ENCODE measurements at regions not wholly inside any gene's neighbourhood (a gene's known extent, or its start where the extent isn't known, plus 50 kb on each side); places are given as distances from the start of the nearest gene placed in this dataset.
"Not testable (repeated sequence)": the region's sequence is repeated elsewhere in the genome, so short reads cannot be mapped to it uniquely, and the experiment has no call there.

GRCh38 chr1:163633366-163633765, 311.6 kb downstream of the NUF2 start:
- Histone ChIP-seq H3K9ac (ENCODE audit: low read length) (no peak overlapping the region), H3K9me3 (ENCODE audit: low read length) (peaks cover 6% of the 10 kb centered on the region), H3K27me3 (ENCODE audit: insufficient read depth, low read depth, low read length) (no peaks in the 10 kb centered on the region), H3K36me3 (ENCODE audit: insufficient read depth, low read length) (no peaks in the 10 kb centered on the region), H2AFZ (ENCODE audit: low read depth, low read length) (no peak overlapping the region), H4K20me1 (ENCODE audit: insufficient read depth) (no peaks in the 10 kb centered on the region), H3K9me2 (ENCODE audit: insufficient read depth, low read length) (no peaks in the 10 kb centered on the region), H3F3A (ENCODE audit: insufficient read depth, low read length, poor library complexity, severe bottlenecking) (no peaks in the 10 kb centered on the region), H3K4me3 (ENCODE audit: low read length) (no peak overlapping the region), H3K4me2 (ENCODE audit: low read length) (no peak overlapping the region), H3K79me2 (replicated peaks; ENCODE audit: insufficient read depth, low read length) (no peaks in the 10 kb centered on the region), H3K27ac (ENCODE audit: low read length) (no peak overlapping the region)
- TF ChIP-seq MXI1 (conservative IDR thresholded peaks at IDR 0.05; ENCODE audit: poor library complexity, severe bottlenecking) = no peak
- no peak for TF ChIP-seq EP300 (conservative IDR thresholded peaks at IDR 0.05; ENCODE audit: poor library complexity, severe bottlenecking)
- TF ChIP-seq, protein P1, sequence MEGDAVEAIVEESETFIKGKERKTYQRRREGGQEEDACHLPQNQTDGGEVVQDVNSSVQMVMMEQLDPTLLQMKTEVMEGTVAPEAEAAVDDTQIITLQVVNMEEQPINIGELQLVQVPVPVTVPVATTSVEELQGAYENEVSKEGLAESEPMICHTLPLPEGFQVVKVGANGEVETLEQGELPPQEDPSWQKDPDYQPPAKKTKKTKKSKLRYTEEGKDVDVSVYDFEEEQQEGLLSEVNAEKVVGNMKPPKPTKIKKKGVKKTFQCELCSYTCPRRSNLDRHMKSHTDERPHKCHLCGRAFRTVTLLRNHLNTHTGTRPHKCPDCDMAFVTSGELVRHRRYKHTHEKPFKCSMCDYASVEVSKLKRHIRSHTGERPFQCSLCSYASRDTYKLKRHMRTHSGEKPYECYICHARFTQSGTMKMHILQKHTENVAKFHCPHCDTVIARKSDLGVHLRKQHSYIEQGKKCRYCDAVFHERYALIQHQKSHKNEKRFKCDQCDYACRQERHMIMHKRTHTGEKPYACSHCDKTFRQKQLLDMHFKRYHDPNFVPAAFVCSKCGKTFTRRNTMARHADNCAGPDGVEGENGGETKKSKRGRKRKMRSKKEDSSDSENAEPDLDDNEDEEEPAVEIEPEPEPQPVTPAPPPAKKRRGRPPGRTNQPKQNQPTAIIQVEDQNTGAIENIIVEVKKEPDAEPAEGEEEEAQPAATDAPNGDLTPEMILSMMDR (IDR thresholded peaks at IDR 0.05; ENCODE audit: poor library complexity, severe bottlenecking) = no peak
- no peak for TF ChIP-seq REST (IDR thresholded peaks at IDR 0.05; ENCODE audit: borderline replicate concordance)
- no peak for TF ChIP-seq TAF1 (IDR thresholded peaks at IDR 0.05; ENCODE audit: low read depth)
- TF ChIP-seq RAD21 (conservative IDR thresholded peaks at IDR 0.05) = no peak
- TF ChIP-seq POLR2AphosphoS5 (IDR thresholded peaks at IDR 0.05) = no peak
- no peak for TF ChIP-seq SMC3 (conservative IDR thresholded peaks at IDR 0.05; ENCODE audit: poor library complexity)
- TF ChIP-seq EZH2 (IDR thresholded peaks at IDR 0.05; ENCODE audit: borderline replicate concordance, insufficient read depth, low read length, poor library complexity, severe bottlenecking) = no peak

DNA sequence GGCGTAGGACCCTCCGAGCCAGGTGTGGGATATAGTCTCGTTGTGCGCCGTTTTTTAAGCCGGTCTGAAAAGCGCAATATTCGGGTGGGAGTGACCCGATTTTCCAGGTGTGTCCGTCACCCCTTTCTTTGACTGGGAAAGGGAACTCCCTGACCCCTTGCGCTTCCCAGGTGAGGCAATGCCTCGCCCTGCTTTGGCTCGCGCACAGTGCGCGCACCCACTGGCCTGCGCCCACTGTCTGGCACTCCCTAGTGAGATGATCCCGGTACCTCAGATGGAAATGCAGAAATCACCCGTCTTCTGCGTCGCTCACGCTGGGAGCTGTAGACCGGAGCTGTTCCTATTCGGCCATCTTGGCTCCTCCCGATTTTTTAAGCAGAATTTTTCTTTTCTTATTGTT, 323.9 kb downstream of the NUF2 start:
- H4K20me1 ChIP-seq (ENCODE audit: insufficient read depth); H3K27me3 ChIP-seq (ENCODE audit: insufficient read depth, low read depth, low read length); H3K9me2 ChIP-seq (ENCODE audit: insufficient read depth, low read length); H3F3A ChIP-seq (ENCODE audit: insufficient read depth, low read length, poor library complexity, severe bottlenecking); H2AFZ ChIP-seq (ENCODE audit: low read depth, low read length); H3K4me3 ChIP-seq (ENCODE audit: low read length); H3K36me3 ChIP-seq (ENCODE audit: insufficient read depth, low read length); H3K79me2 ChIP-seq (replicated peaks; ENCODE audit: insufficient read depth, low read length); H3K9me3 ChIP-seq (ENCODE audit: low read length); H3K27ac ChIP-seq (ENCODE audit: low read length); H3K4me2 ChIP-seq (ENCODE audit: low read length); H3K9ac ChIP-seq (ENCODE audit: low read length): not testable (repeated sequence)

DNA sequence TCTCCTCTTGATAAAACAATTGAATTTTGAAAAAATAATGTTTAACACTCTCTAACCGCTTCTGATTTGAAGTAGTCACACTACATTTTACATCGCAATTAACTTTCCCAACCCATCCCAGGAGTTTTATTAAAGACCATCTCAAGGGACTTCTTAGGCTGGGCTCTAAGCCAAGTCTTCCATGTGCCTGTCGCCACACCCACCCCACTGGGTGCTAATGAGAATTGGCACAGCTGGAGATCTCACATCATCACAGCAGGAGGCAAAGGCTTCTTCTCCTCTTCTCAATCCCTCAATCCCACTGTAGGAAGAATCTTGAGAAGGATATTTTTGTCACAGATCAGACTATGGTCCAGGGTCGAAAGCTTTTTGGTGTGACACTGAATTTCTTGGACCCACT, 328.9 kb downstream of the NUF2 start:
- no peaks in the 10 kb centered on the region for H3K79me2 ChIP-seq (replicated peaks; ENCODE audit: insufficient read depth, low read length)
- H3K27ac ChIP-seq (ENCODE audit: low read length) = no peak overlapping the region
- H3F3A ChIP-seq (ENCODE audit: insufficient read depth, low read length, poor library complexity, severe bottlenecking) = no peaks in the 10 kb centered on the region
- no peaks in the 10 kb centered on the region for H3K27me3 ChIP-seq (ENCODE audit: insufficient read depth, low read depth, low read length)
- no peak overlapping the region for H3K9ac ChIP-seq (ENCODE audit: low read length)
- H3K36me3 ChIP-seq (ENCODE audit: insufficient read depth, low read length) = no peaks in the 10 kb centered on the region
- TF ChIP-seq, protein P1 (IDR thresholded peaks at IDR 0.05; ENCODE audit: poor library complexity, severe bottlenecking) = no peak
- TF ChIP-seq TAF1 (IDR thresholded peaks at IDR 0.05; ENCODE audit: low read depth) = no peak
- TF ChIP-seq RAD21 (conservative IDR thresholded peaks at IDR 0.05) = no peak
- TF ChIP-seq EP300 (conservative IDR thresholded peaks at IDR 0.05; ENCODE audit: poor library complexity, severe bottlenecking) = no peak
- TF ChIP-seq REST (IDR thresholded peaks at IDR 0.05; ENCODE audit: borderline replicate concordance) = no peak
- no peak for TF ChIP-seq POLR2AphosphoS5 (IDR thresholded peaks at IDR 0.05)
- no peak for TF ChIP-seq MXI1 (conservative IDR thresholded peaks at IDR 0.05; ENCODE audit: poor library complexity, severe bottlenecking)
- no peak for TF ChIP-seq SMC3 (conservative IDR thresholded peaks at IDR 0.05; ENCODE audit: poor library complexity)
- TF ChIP-seq EZH2 (IDR thresholded peaks at IDR 0.05; ENCODE audit: borderline replicate concordance, insufficient read depth, low read length, poor library complexity, severe bottlenecking) = no peak
- no peak overlapping the region for H3K4me3 ChIP-seq (ENCODE audit: low read length)
- no peak overlapping the region for H2AFZ ChIP-seq (ENCODE audit: low read depth, low read length)
- no peaks in the 10 kb centered on the region for H3K9me3 ChIP-seq (ENCODE audit: low read length)
- H4K20me1 ChIP-seq (ENCODE audit: insufficient read depth) = no peaks in the 10 kb centered on the region
- no peak overlapping the region for H3K4me2 ChIP-seq (ENCODE audit: low read length)
- no peaks in the 10 kb centered on the region for H3K9me2 ChIP-seq (ENCODE audit: insufficient read depth, low read length)

Data from neural cell (in vitro differentiated cells).